AG04450 (cell line): ENCODE measurements at regions not wholly inside any gene's neighbourhood (a gene's known extent, or its start where the extent isn't known, plus 50 kb on each side); places are given as distances from the start of the nearest gene placed in this dataset.

Experiments
- CTCF ChIA-PET: fragments of 300-600, 350-600 bp; formaldehyde crosslinking; extraction: SDS; loops from one replicate; lab custom pipeline; 2022; ENCODE audit warnings: antibody characterized with exemption, inconsistent platforms; lab: Charles Lee
- POLR2A ChIA-PET: fragments of 350-600 bp; formaldehyde crosslinking; extraction: SDS; loops from one replicate; lab custom pipeline; 2021; ENCODE audit warnings: antibody characterized with exemption, inconsistent platforms; lab: Yijun Ruan, JAX
- DNase-seq: peaks from one replicate; pipeline ENCODE4 v3.0.0-alpha.2; 2011; ENCODE audit warnings: low read depth, low spot score
- H3K27ac ChIP-seq: one replicate; pipeline ENCODE4 v1.5.1; 2012; ENCODE audit warnings: low read depth, low read length, control low read depth
- H3K27me3 ChIP-seq: one replicate; pipeline ENCODE4 v1.6.0; 2012; ENCODE audit warnings: low read length; ENCODE audit not compliant: control insufficient read depth, insufficient read depth
- H3K4me3 ChIP-seq: 2 replicates; pipeline ENCODE4 v1.5.1; 2011; ENCODE audit warnings: mild to moderate bottlenecking, low read depth, low read length, control low read depth
- H3K9me3 ChIP-seq: 2 replicates; pipeline ENCODE4 v1.5.1; 2012; ENCODE audit warnings: low read length; ENCODE audit not compliant: control insufficient read depth, insufficient read depth
- TF ChIP-seq, protein P1 (sequence below): IDR thresholded peaks from 2 replicates; pipeline ENCODE4 v1.5.1; 2011; ENCODE audit warnings: low read depth, low read length, control low read depth, inconsistent platforms

DNA sequence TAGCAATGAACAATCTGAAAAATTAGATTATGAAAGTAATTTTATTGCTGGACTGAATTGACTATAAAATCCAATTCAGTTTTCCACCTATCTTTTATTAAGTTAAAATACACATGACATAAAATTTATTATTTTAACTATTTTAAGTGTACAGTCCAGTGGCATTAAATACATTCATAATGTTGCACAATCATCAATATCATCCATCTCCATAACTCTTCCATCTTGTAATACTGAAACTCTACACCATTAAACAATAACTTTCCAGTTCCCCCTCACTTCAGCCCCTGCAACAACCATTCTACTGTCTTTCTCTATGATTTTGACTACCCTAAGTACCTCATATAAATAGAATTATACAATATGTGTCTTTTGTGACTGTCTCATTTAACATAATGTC is 200.6 kb upstream of the ITGA1 start:
- Histone ChIP-seq H3K27me3 (no peaks in the 10 kb centered on the region), H3K9me3 (no peaks in the 10 kb centered on the region), H3K27ac (no peak overlapping the region), H3K4me3 (no peak overlapping the region)
- ChIA-PET CTCF (no interaction called here), POLR2A (no interaction called here)
- TF ChIP-seq, protein P1, sequence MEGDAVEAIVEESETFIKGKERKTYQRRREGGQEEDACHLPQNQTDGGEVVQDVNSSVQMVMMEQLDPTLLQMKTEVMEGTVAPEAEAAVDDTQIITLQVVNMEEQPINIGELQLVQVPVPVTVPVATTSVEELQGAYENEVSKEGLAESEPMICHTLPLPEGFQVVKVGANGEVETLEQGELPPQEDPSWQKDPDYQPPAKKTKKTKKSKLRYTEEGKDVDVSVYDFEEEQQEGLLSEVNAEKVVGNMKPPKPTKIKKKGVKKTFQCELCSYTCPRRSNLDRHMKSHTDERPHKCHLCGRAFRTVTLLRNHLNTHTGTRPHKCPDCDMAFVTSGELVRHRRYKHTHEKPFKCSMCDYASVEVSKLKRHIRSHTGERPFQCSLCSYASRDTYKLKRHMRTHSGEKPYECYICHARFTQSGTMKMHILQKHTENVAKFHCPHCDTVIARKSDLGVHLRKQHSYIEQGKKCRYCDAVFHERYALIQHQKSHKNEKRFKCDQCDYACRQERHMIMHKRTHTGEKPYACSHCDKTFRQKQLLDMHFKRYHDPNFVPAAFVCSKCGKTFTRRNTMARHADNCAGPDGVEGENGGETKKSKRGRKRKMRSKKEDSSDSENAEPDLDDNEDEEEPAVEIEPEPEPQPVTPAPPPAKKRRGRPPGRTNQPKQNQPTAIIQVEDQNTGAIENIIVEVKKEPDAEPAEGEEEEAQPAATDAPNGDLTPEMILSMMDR = no peak
- DNase-seq = no peak

DNA sequence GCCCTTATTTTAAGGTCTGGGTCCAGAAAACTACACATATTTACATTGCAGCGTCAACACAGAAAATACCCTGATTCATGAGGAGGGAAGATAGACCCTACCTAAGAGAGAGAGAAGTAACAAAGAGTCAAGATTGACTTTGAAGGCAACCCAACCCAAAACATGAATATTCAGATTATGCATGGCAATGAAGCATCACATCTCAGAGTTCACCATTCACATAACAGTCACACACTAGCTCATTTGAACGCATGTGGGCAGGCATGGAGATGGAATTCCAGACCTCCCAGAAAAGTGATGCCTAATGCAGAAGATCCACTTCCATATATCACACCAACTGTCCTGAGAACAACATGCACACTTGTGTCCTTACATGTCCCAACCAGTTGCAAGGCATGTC is 190.1 kb upstream of the ITGA1 start:
- TF ChIP-seq, protein P1 = no peak
- CTCF ChIA-PET = no interaction called here
- POLR2A ChIA-PET = no interaction called here
- Histone ChIP-seq H3K27ac (no peak overlapping the region), H3K27me3 (no peaks in the 10 kb centered on the region), H3K4me3 (no peak overlapping the region), H3K9me3 (no peaks in the 10 kb centered on the region)
- no peak for DNase-seq

DNA sequence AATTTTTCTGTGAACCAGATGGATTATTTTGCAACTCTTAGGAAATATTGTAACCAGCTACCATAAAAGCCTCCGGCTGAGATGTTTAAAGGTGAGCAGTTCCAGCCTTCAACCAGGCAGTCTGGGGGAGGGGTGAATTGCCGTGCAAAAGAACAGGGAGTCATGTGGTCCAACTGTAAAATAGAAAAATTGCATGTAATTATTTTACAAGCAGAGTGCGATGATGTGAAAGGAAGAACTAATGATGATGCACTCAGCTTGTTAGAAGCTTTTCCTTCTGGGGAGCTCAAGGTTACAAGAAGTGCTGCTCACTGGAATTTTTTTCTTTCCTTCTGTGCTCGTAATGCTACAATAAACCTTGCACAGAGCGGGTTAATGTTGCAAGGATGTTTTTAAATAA is 188.7 kb upstream of the ITGA1 start:
- Histone ChIP-seq H3K27me3 (no peaks in the 10 kb centered on the region), H3K9me3 (no peaks in the 10 kb centered on the region), H3K4me3 (no peak overlapping the region), H3K27ac (no peak overlapping the region)
- TF ChIP-seq, protein P1 = no peak
- DNase-seq = no peak
- CTCF ChIA-PET = no interaction called here
- POLR2A ChIA-PET = no interaction called here

GRCh38 chr5:52603778-52604554 is 183.8 kb upstream of the ITGA1 start:
- DNase-seq = no peak
- TF ChIP-seq, protein P1 = no peak
- ChIA-PET CTCF (interaction anchor here (0.7 kb wide), 1 partner anchor 25 kb away, joined by 3 read pairs; no protein-coding TSS in a partner anchor), POLR2A (no interaction called here)
- H3K9me3 ChIP-seq = no peaks in the 10 kb centered on the region
- H3K27ac ChIP-seq = no peak overlapping the region
- no peak overlapping the region for H3K4me3 ChIP-seq
- no peaks in the 10 kb centered on the region for H3K27me3 ChIP-seq
